BJ (cell line): ENCODE measurements at regions not wholly inside any gene's neighbourhood (a gene's known extent, or its start where the extent isn't known, plus 50 kb on each side); places are given as distances from the start of the nearest gene placed in this dataset.

Experiments
- CTCF ChIA-PET: fragments of 350-600 bp; formaldehyde crosslinking; extraction: SDS; loops from one replicate; lab custom pipeline; 2021; ENCODE audit warnings: antibody characterized with exemption, inconsistent platforms; lab: Yijun Ruan, JAX
- POLR2A ChIA-PET: fragments of 300-600 bp; sonication (Branson Sonifier 250); formaldehyde crosslinking; extraction: SDS; loops from one replicate; lab custom pipeline; 2021; ENCODE audit warnings: antibody characterized with exemption; lab: Charles Lee
- DNase-seq: peaks from one replicate; pipeline ENCODE4 v3.0.0-alpha.2; 2011; ENCODE audit warnings: low read depth
- H3K27me3 ChIP-seq: 2 replicates; pipeline ENCODE4 v1.6.0; 2011; ENCODE audit warnings: low read length; ENCODE audit not compliant: control insufficient read depth, insufficient read depth
- H3K36me3 ChIP-seq: 2 replicates; pipeline ENCODE4 v1.5.1; 2011; ENCODE audit warnings: low read length; ENCODE audit not compliant: control insufficient read depth, insufficient read depth
- H3K4me3 ChIP-seq: 2 replicates; pipeline ENCODE4 v1.5.1; 2011; ENCODE audit warnings: low read depth, mild to moderate bottlenecking, control low read depth, low read length
- CTCF ChIP-seq: IDR thresholded peaks from 2 replicates; pipeline ENCODE4 v1.5.1; 2011; ENCODE audit warnings: low read depth, mild to moderate bottlenecking, control low read depth, inconsistent platforms, low read length, moderate library complexity; ENCODE audit not compliant: insufficient read depth

DNA sequence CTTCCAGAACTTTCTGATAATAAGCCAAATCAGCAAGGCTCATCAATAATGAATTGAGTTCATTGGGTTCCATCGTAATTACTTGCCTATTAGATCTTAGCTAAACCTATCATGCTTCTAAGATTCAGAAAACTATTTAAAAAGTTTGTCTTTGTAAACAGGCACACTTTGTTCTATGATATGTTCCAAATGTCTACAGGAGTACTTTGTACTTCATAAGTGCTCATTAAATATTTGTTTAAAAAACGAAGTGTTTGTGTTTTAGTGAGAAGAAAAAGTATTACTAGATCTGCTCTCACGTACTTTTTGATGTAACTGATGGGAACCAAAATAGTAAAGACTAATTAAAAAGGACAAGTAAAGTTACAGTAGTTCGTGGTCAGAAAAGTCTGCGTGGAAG, 172.8 kb upstream of the FLRT2 start:
- TF ChIP-seq CTCF = no peak
- POLR2A ChIA-PET = no interaction called here
- CTCF ChIA-PET = no interaction called here
- H3K27me3 ChIP-seq = no peaks in the 10 kb centered on the region
- H3K4me3 ChIP-seq = no peak overlapping the region
- DNase-seq = no peak
- H3K36me3 ChIP-seq = no peaks in the 10 kb centered on the region

DNA sequence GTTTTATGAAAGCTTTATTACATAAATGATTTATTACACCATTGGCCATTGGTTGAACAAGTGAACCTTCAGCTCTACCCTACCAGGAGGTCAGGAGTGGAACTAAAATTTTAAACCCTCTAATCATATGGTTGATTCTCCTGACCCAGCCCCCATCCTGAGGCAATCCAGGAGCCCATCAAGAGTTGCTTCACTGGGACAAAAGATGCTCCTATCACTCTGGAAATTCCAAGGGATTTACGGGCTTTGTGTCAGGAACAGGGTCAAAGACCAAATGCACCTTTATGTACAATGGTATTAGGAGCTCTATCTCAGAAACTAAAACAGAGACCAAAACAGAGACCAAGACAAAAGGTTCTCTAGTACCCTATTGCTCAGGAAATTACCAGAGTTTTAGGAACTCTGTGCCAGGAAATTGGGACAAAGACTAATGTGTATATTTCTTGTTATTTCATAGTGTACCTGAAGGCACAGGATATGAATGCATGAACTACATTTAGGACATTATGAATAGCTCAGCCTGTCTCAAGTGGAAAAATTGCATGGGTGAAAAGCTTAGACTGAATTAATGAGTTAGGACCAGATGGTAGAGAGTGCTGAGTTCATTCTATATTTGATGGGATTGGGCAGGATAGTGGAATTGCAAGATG, 171.7 kb upstream of the FLRT2 start:
- no peak for TF ChIP-seq CTCF
- CTCF ChIA-PET = interaction anchor here (0.7 kb wide), 1 partner anchor 23 kb away, joined by 3 read pairs; no protein-coding TSS in a partner anchor
- POLR2A ChIA-PET = no interaction called here
- no peaks in the 10 kb centered on the region for H3K36me3 ChIP-seq
- H3K4me3 ChIP-seq = no peak overlapping the region
- H3K27me3 ChIP-seq = no peaks in the 10 kb centered on the region
- no peak for DNase-seq

- Histone ChIP-seq H3K36me3 (no peaks in the 10 kb centered on the region), H3K27me3 (no peaks in the 10 kb centered on the region), H3K4me3 (no peak overlapping the region)
- ChIA-PET CTCF (no interaction called here), POLR2A (no interaction called here)
- no peak for TF ChIP-seq CTCF
- DNase-seq = no peak
These were observed 170.4 kb upstream of the FLRT2 start for GRCh38 chr14:85359505-85359904.

- no peak for DNase-seq
- POLR2A ChIA-PET = no interaction called here
- Histone ChIP-seq H3K27me3 (no peaks in the 10 kb centered on the region), H3K36me3 (no peaks in the 10 kb centered on the region), H3K4me3 (no peak overlapping the region)
- CTCF ChIA-PET = no interaction called here
- no peak for TF ChIP-seq CTCF
These were observed 166.6 kb upstream of the FLRT2 start for GRCh38 chr14:85363358-85363757.

- TF ChIP-seq CTCF = no peak
- ChIA-PET CTCF (no interaction called here), POLR2A (no interaction called here)
These were observed 163.7 kb upstream of the FLRT2 start for GRCh38 chr14:85366226-85366625.

More at GRCh38 chr14:85366226-85366625, 163.7 kb upstream of the FLRT2 start:
- no peak for DNase-seq
- Histone ChIP-seq H3K36me3 (no peaks in the 10 kb centered on the region), H3K27me3 (no peaks in the 10 kb centered on the region), H3K4me3 (no peak overlapping the region)
